Ishikawa (cell line): ENCODE measurements at regions not wholly inside any gene's neighbourhood (a gene's known extent, or its start where the extent isn't known, plus 50 kb on each side); places are given as distances from the start of the nearest gene placed in this dataset.

Source experiments
- CEBPB ChIP-seq: IDR thresholded peaks from 2 replicates; pipeline ENCODE4 v1.6.1; 2012
- CREB1 ChIP-seq: IDR thresholded peaks from 2 replicates; pipeline ENCODE4 v1.6.1; 2012; ENCODE audit warnings: low read depth
- EGR1 ChIP-seq: IDR thresholded peaks from 2 replicates; pipeline ENCODE4 v1.6.1; 2012
- EP300 ChIP-seq: IDR thresholded peaks from 2 replicates; pipeline ENCODE4 v1.6.1; 2012; ENCODE audit warnings: borderline replicate concordance
- FOXM1 ChIP-seq: IDR thresholded peaks from 2 replicates; pipeline ENCODE4 v1.6.1; 2012; ENCODE audit warnings: low read depth, borderline replicate concordance
- NFIC ChIP-seq: IDR thresholded peaks from 2 replicates; pipeline ENCODE4 v1.6.1; 2012
- RAD21 ChIP-seq: IDR thresholded peaks from 2 replicates; pipeline ENCODE4 v1.6.1; 2012; ENCODE audit warnings: low read depth
- REST ChIP-seq: IDR thresholded peaks from 2 replicates; pipeline ENCODE4 v1.6.1; 2012; ENCODE audit warnings: low read depth, mild to moderate bottlenecking
- TAF1 ChIP-seq: IDR thresholded peaks from 2 replicates; pipeline ENCODE4 v1.6.1; 2012; ENCODE audit warnings: low read depth, mild to moderate bottlenecking
- TCF12 ChIP-seq: IDR thresholded peaks from 2 replicates; pipeline ENCODE4 v1.6.1; 2012; ENCODE audit warnings: low read depth
- TEAD4 ChIP-seq: IDR thresholded peaks from 2 replicates; pipeline ENCODE4 v1.6.1; 2012
- YY1 ChIP-seq: IDR thresholded peaks from 2 replicates; pipeline ENCODE4 v1.6.1; 2012; ENCODE audit warnings: low read depth
- ZBTB7A ChIP-seq: IDR thresholded peaks from 2 replicates; pipeline ENCODE4 v1.6.1; 2012; ENCODE audit warnings: low read depth
- TF ChIP-seq, protein P1 (sequence below): IDR thresholded peaks from 2 replicates; pipeline ENCODE4 v1.6.1; 2012
- TF ChIP-seq, protein P2 (sequence below): IDR thresholded peaks from 2 replicates; pipeline ENCODE4 v1.6.1; 2012

GRCh38 chrX:13411496-13412207, 91.8 kb upstream of the ATXN3L start:
- TF ChIP-seq EP300 (no peak), ZBTB7A (no peak), TEAD4 (no peak), REST (no peak), TAF1 (no peak), EGR1 (no peak), YY1 (no peak), FOXM1 (no peak), TCF12 (no peak), CREB1 (no peak), NFIC (no peak), RAD21 (no peak)
- TF ChIP-seq, protein P1, sequence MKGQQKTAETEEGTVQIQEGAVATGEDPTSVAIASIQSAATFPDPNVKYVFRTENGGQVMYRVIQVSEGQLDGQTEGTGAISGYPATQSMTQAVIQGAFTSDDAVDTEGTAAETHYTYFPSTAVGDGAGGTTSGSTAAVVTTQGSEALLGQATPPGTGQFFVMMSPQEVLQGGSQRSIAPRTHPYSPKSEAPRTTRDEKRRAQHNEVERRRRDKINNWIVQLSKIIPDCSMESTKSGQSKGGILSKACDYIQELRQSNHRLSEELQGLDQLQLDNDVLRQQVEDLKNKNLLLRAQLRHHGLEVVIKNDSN, result no peak
- TF ChIP-seq, protein P2, sequence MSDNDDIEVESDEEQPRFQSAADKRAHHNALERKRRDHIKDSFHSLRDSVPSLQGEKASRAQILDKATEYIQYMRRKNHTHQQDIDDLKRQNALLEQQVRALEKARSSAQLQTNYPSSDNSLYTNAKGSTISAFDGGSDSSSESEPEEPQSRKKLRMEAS, result no peak

- TF ChIP-seq, protein P1, result no peak
- TF ChIP-seq TCF12 (no peak), TEAD4 (no peak), EP300 (no peak), NFIC (no peak), REST (no peak), YY1 (no peak), TAF1 (no peak), CREB1 (no peak), RAD21 (no peak), EGR1 (no peak), CEBPB (no peak), ZBTB7A (no peak)
- TF ChIP-seq, protein P2, result no peak
Observed at GRCh38 chrX:13404364-13404763, 84.5 kb upstream of the ATXN3L start.

- TF ChIP-seq EP300, result no peak
- no peak for TF ChIP-seq CREB1
- TF ChIP-seq FOXM1, result no peak
- TF ChIP-seq NFIC, result no peak
- TF ChIP-seq CEBPB, result no peak
- TF ChIP-seq REST, result no peak
- no peak for TF ChIP-seq EGR1
Observed at GRCh38 chrX:13401724-13402123, 81.9 kb upstream of the ATXN3L start.

GRCh38 chrX:13398839-13399238, 79.0 kb upstream of the ATXN3L start:
- TF ChIP-seq EGR1 (no peak), TAF1 (no peak), CREB1 (no peak), TCF12 (no peak), REST (no peak), RAD21 (no peak), CEBPB (no peak), TEAD4 (no peak), ZBTB7A (no peak), EP300 (no peak), FOXM1 (no peak), NFIC (no peak), YY1 (no peak)
- TF ChIP-seq, protein P1, result no peak
- TF ChIP-seq, protein P2, result no peak
